HG03103 (cell line): ENCODE measurements at regions not wholly inside any gene's neighbourhood (a gene's known extent, or its start where the extent isn't known, plus 50 kb on each side); places are given as distances from the start of the nearest gene placed in this dataset.

ENCODE experiments used
- ATAC-seq: cut with Tn5 transposase; IDR thresholded peaks from one replicate; pipeline ENCODE4 v1.9.1; 2021; ENCODE audit warnings: low read depth; ENCODE audit not compliant: unreplicated experiment

GRCh38 chr4:19807505-19807904, 444.2 kb upstream of the SLIT2 start:
- no peak for ATAC-seq

GRCh38 chr4:19806865-19807264, 444.8 kb upstream of the SLIT2 start:
- no peak for ATAC-seq

GRCh38 chr4:19803406-19803805, 448.3 kb upstream of the SLIT2 start:
- no peak for ATAC-seq

- ATAC-seq = no peak
These were observed 457.9 kb upstream of the SLIT2 start for GRCh38 chr4:19793831-19794230.

- ATAC-seq = no peak
These were observed 460.1 kb upstream of the SLIT2 start for GRCh38 chr4:19791422-19792123.

- no peak for ATAC-seq
These were observed 465.1 kb upstream of the SLIT2 start for GRCh38 chr4:19786616-19787015.

GRCh38 chr4:19783667-19784223, 468.0 kb upstream of the SLIT2 start:
- no peak for ATAC-seq

- ATAC-seq = no peak
These were observed 470.8 kb upstream of the SLIT2 start for GRCh38 chr4:19780871-19781270.

GRCh38 chr4:19776929-19777328, 474.8 kb upstream of the SLIT2 start:
- ATAC-seq = no peak

- no peak for ATAC-seq
These were observed 475.7 kb upstream of the SLIT2 start for GRCh38 chr4:19776021-19776459.

- no peak for ATAC-seq
These were observed 476.9 kb upstream of the SLIT2 start for GRCh38 chr4:19774690-19775256.

GRCh38 chr4:19772581-19772980, 479.1 kb upstream of the SLIT2 start:
- no peak for ATAC-seq

- no peak for ATAC-seq
These were observed 495.0 kb upstream of the SLIT2 start for GRCh38 chr4:19756661-19757060.

- no peak for ATAC-seq
These were observed 499.1 kb upstream of the SLIT2 start for GRCh38 chr4:19752599-19752998.

- ATAC-seq = no peak
These were observed 502.9 kb upstream of the SLIT2 start for GRCh38 chr4:19748519-19749479.

GRCh38 chr4:19746377-19746776, 505.3 kb upstream of the SLIT2 start:
- ATAC-seq = no peak

GRCh38 chr4:19743115-19743638, 508.5 kb upstream of the SLIT2 start:
- ATAC-seq = no peak

GRCh38 chr4:19739101-19739651, 512.5 kb upstream of the SLIT2 start:
- no peak for ATAC-seq

- no peak for ATAC-seq
These were observed 514.5 kb upstream of the SLIT2 start for GRCh38 chr4:19736968-19737756.

GRCh38 chr4:19735012-19735411, 516.7 kb upstream of the SLIT2 start:
- no peak for ATAC-seq
